Common myeloid progenitor, CD34-positive (primary cell): ENCODE measurements at regions not wholly inside any gene's neighbourhood (a gene's known extent, or its start where the extent isn't known, plus 50 kb on each side); places are given as distances from the start of the nearest gene placed in this dataset.

Source experiments
- CTCF ChIA-PET: fragments of 350-600 bp; sonication (Branson Sonifier 250); formaldehyde crosslinking; loops from one replicate; lab custom pipeline; 2021; ENCODE audit warnings: antibody characterized with exemption; lab: Charles Lee
- POLR2A ChIA-PET: fragments of 350-600 bp; sonication (Branson Sonifier 250); formaldehyde crosslinking; loops from one replicate; lab custom pipeline; 2021; ENCODE audit warnings: antibody characterized with exemption; lab: Charles Lee
- DNase-seq, 3 donors: peaks; one replicate each; pipeline versions ENCODE4 v3.0.0 to v3.0.0-alpha.2; 2013
- H3K27ac ChIP-seq, 2 experiments: 1 replicate in 1 of 2; 2 replicates in 1 of 2; pipeline ENCODE4 v1.7.0; 2013; ENCODE audit warnings: inconsistent platforms in 2 of 2, low read length in 2 of 2, mild to moderate bottlenecking in 2 of 2, low read depth in 1 of 2, moderate library complexity in 1 of 2; ENCODE audit not compliant: severe bottlenecking in 2 of 2, insufficient read depth in 1 of 2, poor library complexity in 1 of 2
- H3K27me3 ChIP-seq, 5 experiments: replicated peaks in 2 of 5; 1 replicate in 3 of 5; 2 replicates in 2 of 5; pipeline versions ENCODE4 v1.6.1 to v1.7.0; 2013; ENCODE audit warnings: low read length in 4 of 5, mild to moderate bottlenecking in 2 of 5, moderate library complexity in 2 of 5, inconsistent platforms in 1 of 5; ENCODE audit not compliant: insufficient read depth in 5 of 5, control insufficient read depth in 4 of 5
- H3K36me3 ChIP-seq, 4 experiments: 1 replicate in 2 of 4; 2 replicates in 2 of 4; pipeline versions ENCODE4 v1.6.1 to v1.7.0; 2013; ENCODE audit warnings: low read length in 3 of 4, control low read depth in 1 of 4, mild to moderate bottlenecking in 1 of 4; ENCODE audit not compliant: control insufficient read depth in 4 of 4, insufficient read depth in 4 of 4
- H3K4me1 ChIP-seq, 4 experiments: 1 replicate in 3 of 4; 2 replicates in 1 of 4; pipeline versions ENCODE4 v1.6.1 to v1.7.1; 2013; ENCODE audit warnings: low read length in 3 of 4, mild to moderate bottlenecking in 3 of 4, control low read depth in 1 of 4, inconsistent platforms in 1 of 4, moderate library complexity in 1 of 4; ENCODE audit not compliant: control insufficient read depth in 4 of 4, insufficient read depth in 4 of 4; ENCODE audit errors: control extremely low read depth in 1 of 4
- H3K4me3 ChIP-seq, 7 experiments: 1 replicate in 4 of 7; 2 replicates in 3 of 7; pipeline versions ENCODE4 v1.5.1 to v1.7.0; 2013; ENCODE audit warnings: mild to moderate bottlenecking in 7 of 7, low read length in 6 of 7, moderate library complexity in 6 of 7, inconsistent platforms in 2 of 7, low read depth in 2 of 7, control low read depth in 1 of 7; ENCODE audit not compliant: insufficient read depth in 4 of 7, control insufficient read depth in 1 of 7; ENCODE audit errors: extremely low read depth in 1 of 7
- H3K9me3 ChIP-seq, 5 experiments: 1 replicate in 4 of 5; 2 replicates in 1 of 5; pipeline versions ENCODE4 v1.6.1 to v1.7.1; 2013; ENCODE audit warnings: low read length in 4 of 5, mild to moderate bottlenecking in 2 of 5, inconsistent platforms in 1 of 5, low read depth in 1 of 5, moderate library complexity in 1 of 5; ENCODE audit not compliant: control insufficient read depth in 4 of 5, insufficient read depth in 2 of 5; ENCODE audit errors: control extremely low read depth in 1 of 5
- WGBS: methylation state at CpG from one replicate; pipeline ENCODE4 v1.1.5; 2013; ENCODE audit not compliant: insufficient coverage; 5-methylcytosine and 5-hydroxymethylcytosine counted together

DNA sequence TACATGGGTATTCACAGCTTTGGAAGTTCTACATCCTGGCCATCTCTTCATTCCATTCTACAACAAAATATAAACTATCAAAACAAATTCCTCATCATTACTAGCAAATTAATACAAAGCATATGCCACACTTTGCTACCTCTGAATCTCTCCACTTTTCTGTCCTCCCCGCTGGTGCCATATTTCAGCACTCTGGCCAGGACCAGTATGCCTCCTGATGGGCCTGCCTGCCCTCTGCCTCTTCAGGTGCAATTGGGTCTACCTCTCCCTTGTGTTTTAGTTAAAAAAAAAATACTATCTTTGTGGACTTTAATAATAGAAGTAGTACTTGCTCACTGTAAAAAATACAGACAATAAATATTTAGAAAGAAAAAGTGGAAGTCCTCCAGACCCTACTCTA is 448.8 kb downstream of the WDR72 start:
- WGBS = 82% methylated on average over 1 of the region's 1 CpG
- H3K27ac ChIP-seq = no peak overlapping the region
- H3K27me3 ChIP-seq = no peaks in the 10 kb centered on the region
- no peak for DNase-seq
- no peaks in the 10 kb centered on the region for H3K36me3 ChIP-seq
- H3K4me3 ChIP-seq = no peak overlapping the region
- ChIA-PET CTCF (no interaction called here), POLR2A (no interaction called here)
- peaks cover 0 to 3% (median 0%) of the 10 kb centered on the region in 4 experiments for H3K4me1 ChIP-seq
- H3K9me3 ChIP-seq = no peaks in the 10 kb centered on the region

DNA sequence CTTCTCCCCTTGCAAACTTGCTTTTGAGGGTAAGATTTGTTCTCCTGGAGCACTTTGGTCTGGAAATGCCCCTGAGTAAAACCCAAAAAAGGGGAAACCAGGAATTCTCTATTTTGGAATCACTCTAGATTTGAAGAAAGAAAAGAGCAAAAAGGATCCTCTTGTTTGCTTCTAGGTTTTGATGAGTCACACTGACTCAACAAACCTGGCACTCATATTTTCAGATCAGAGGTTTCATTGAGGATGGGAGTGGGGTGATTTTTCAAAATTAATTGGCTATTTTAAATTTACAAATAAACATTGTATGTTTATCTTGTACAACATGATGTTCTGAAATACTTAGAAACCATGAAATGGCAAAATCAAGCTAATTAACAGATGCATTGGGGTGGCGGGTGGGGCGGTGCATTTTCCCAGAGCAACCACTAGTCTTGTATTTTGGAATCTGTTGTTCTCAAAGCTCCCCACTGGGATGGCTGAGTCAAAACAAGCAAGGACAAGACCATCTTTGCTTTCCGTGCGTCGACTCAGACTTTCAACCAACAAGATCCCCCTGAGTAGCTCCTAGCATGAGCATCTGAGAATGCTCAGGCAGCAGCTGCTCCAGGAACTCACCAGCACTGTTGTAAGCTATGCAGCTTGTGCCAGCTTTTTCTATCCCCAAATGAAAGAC is 451.4 kb downstream of the WDR72 start:
- peaks cover 0 to 4% (median 0%) of the 10 kb centered on the region in 5 experiments for H3K9me3 ChIP-seq
- CTCF ChIA-PET = no interaction called here
- no peaks in the 10 kb centered on the region for H3K36me3 ChIP-seq
- DNase-seq = peak in 2 of 3 donors; percentile 39 to 42
- peaks cover 0 to 3% (median 0%) of the 10 kb centered on the region in 4 experiments for H3K4me1 ChIP-seq
- no peak overlapping the region for H3K27ac ChIP-seq
- no peak overlapping the region for H3K4me3 ChIP-seq
- POLR2A ChIA-PET = no interaction called here
- 96% methylated on average over 5 of the region's 5 CpGs for WGBS
- H3K27me3 ChIP-seq = no peaks in the 10 kb centered on the region

DNA sequence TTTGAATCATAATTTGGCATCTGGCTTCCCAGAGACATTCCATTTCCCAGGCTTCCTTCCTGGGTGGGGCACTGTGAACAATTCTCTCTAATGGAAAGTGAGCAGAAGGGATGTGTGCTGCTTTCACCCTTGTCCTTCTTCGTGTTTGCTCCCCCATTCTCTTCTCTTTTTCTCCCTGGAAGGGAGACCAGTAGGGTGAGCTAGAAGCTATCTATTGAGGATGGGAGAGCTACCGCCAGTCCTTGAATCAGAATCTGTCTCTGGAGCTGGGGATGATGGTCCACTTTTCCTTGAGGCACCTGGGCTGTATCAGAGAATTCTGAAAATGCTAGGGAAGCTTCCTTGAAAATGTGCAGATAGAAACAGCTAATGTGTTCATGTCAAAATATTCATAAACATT is 453.9 kb downstream of the WDR72 start:
- no peak for DNase-seq
- Histone ChIP-seq H3K9me3 (peaks cover 0 to 4% (median 0%) of the 10 kb centered on the region in 5 experiments), H3K4me1 (peaks cover 0 to 3% (median 0%) of the 10 kb centered on the region in 4 experiments), H3K4me3 (no peak overlapping the region), H3K27me3 (no peaks in the 10 kb centered on the region), H3K36me3 (no peaks in the 10 kb centered on the region), H3K27ac (no peak overlapping the region)
- CTCF ChIA-PET = no interaction called here
- 100% methylated on average over 2 of the region's 2 CpGs for WGBS
- POLR2A ChIA-PET = no interaction called here

DNA sequence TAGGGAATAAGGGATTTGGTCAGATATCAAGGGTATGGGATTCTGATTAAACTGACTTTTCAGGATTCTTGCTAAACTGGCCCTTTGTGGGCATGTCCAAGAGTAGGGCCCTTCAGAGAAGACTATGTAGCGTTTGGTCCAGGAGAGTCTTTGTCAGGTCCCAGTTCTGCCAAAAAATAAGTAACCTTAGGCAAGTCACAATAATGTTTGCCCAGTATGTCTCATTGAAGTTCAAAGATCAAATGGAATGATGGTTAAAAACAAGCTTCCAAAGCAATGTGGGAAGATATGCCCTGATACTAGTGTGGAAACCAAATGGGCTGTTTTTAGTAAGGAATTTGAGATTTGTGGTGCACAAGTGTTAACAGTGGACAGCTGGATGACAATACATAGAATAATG is 454.4 kb downstream of the WDR72 start:
- Histone ChIP-seq H3K4me1 (peaks cover 0 to 3% (median 0%) of the 10 kb centered on the region in 4 experiments), H3K4me3 (no peak overlapping the region), H3K27me3 (no peaks in the 10 kb centered on the region), H3K27ac (no peak overlapping the region), H3K36me3 (no peaks in the 10 kb centered on the region), H3K9me3 (peaks cover 0 to 4% (median 0%) of the 10 kb centered on the region in 5 experiments)
- DNase-seq = no peak
- ChIA-PET CTCF (no interaction called here), POLR2A (no interaction called here)
- no CpG with 5 or more reads among the region's 1 CpG for WGBS

DNA sequence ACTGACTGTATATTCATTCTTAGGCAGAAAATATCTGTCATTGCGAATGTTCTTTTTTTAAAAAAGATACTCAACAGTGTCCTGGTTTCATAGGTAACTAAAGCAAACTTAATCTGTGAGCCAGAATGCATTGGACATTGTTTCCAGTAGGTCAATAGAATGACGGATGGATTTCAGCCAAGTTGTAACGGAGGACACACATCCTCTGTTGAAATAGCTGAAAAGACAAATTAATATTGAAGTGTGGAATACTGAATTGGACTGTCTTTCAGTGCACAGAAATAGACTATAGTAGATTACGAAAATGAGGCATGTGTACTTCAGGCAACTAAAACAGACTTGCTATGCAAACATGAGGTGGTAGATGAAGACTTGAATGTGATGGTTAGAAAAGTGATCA is 461.6 kb downstream of the WDR72 start:
- no peak overlapping the region for H3K4me3 ChIP-seq
- H3K27me3 ChIP-seq = no peaks in the 10 kb centered on the region
- H3K4me1 ChIP-seq = no peaks in the 10 kb centered on the region
- ChIA-PET CTCF (no interaction called here), POLR2A (no interaction called here)
- DNase-seq = no peak
- no peak overlapping the region for H3K27ac ChIP-seq
- H3K36me3 ChIP-seq = no peaks in the 10 kb centered on the region
- H3K9me3 ChIP-seq = no peaks in the 10 kb centered on the region
- 95% methylated on average over 3 of the region's 4 CpGs for WGBS

DNA sequence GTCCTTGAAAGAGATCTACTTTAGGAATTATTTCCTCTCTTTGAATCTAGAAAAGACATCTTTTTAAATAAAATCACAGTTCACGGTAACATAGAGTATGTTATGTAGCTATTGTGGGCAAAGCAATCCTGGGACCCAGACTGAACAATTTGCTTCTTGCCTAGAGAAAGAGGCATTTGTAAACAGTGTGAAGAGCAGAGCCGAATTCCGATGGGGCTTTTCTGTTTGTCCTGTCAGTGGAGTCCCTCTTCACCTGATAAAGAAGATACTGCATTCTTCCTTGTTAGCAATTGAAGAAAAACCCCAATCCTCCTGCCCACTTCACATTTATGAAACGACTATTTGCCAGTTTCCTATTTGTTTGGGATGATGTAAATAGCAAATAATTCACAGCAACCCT is 462.9 kb downstream of the WDR72 start:
- Histone ChIP-seq H3K27me3 (no peaks in the 10 kb centered on the region), H3K36me3 (no peaks in the 10 kb centered on the region), H3K4me1 (no peaks in the 10 kb centered on the region), H3K4me3 (no peak overlapping the region), H3K27ac (no peak overlapping the region), H3K9me3 (no peaks in the 10 kb centered on the region)
- CTCF ChIA-PET = no interaction called here
- WGBS = no CpG with 5 or more reads among the region's 4 CpGs
- POLR2A ChIA-PET = no interaction called here
- DNase-seq = no peak

DNA sequence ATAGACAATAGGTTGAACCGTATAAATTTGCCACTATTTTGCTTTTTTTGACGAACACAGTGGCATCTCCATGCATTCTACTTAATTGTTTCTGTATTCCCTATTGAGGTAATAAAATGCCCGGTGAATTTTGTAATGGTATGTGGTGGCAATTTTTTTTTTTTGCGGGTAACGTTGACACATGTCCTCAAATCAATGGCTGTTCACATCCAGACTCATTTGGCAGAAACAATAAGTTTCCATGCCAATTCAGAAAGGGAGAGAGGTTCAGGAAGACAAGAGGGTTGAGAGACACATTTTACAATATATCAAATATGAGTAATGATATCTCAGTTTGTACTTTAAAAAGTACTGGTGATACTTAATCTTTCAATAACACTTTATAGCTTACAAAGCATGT is 463.9 kb downstream of the WDR72 start:
- H3K4me1 ChIP-seq = no peaks in the 10 kb centered on the region
- ChIA-PET CTCF (no interaction called here), POLR2A (no interaction called here)
- H3K4me3 ChIP-seq = no peak overlapping the region
- no peaks in the 10 kb centered on the region for H3K36me3 ChIP-seq
- no peaks in the 10 kb centered on the region for H3K9me3 ChIP-seq
- no peak for DNase-seq
- H3K27ac ChIP-seq = no peak overlapping the region
- H3K27me3 ChIP-seq = no peaks in the 10 kb centered on the region
- WGBS = no CpG with 5 or more reads among the region's 5 CpGs
